GM13977 (cell line): ENCODE measurements at regions not wholly inside any gene's neighbourhood (a gene's known extent, or its start where the extent isn't known, plus 50 kb on each side); places are given as distances from the start of the nearest gene placed in this dataset.

Source experiments
- DNase-seq: peaks from one replicate; pipeline ENCODE4 v3.0.0; 2012; ENCODE audit warnings: low spot score
- CTCF ChIP-seq: IDR thresholded peaks from 2 replicates; pipeline ENCODE4 v1.5.1; 2012; ENCODE audit warnings: mild to moderate bottlenecking, control low read depth; ENCODE audit not compliant: insufficient read depth; ENCODE audit errors: extremely low read depth, missing control alignments
- in situ Hi-C: fragments of 300-500 bp; cut with MboI; formaldehyde crosslinking; loops from one replicate; pipeline ENCODE4 v1.12.0; 2022; ENCODE audit warnings: low sequenced_read_pairs, low pct_unique_long_range_greater_than_20kb, mixed read lengths, inconsistent platforms; ENCODE audit not compliant: unreplicated experiment

GRCh38 chr14:66094001-66094727 is 392.0 kb upstream of the CCDC196 start:
- no peak for TF ChIP-seq CTCF
- DNase-seq, result no peak
- in situ Hi-C loops, result no loop called here

GRCh38 chr14:66099451-66099850 is 386.7 kb upstream of the CCDC196 start:
- in situ Hi-C loops, result no loop called here
- TF ChIP-seq CTCF, result no peak
- no peak for DNase-seq

- in situ Hi-C loops, result no loop called here
- TF ChIP-seq CTCF, result no peak
- peak; percentile 38 for DNase-seq
Observed at GRCh38 chr14:66099931-66100330, 386.2 kb upstream of the CCDC196 start.

GRCh38 chr14:66101662-66102061 is 384.5 kb upstream of the CCDC196 start:
- no peak for TF ChIP-seq CTCF
- DNase-seq, result no peak
- in situ Hi-C loops, result no loop called here

GRCh38 chr14:66104486-66104885 is 381.7 kb upstream of the CCDC196 start:
- in situ Hi-C loops, result no loop called here
- DNase-seq, result no peak
- no peak for TF ChIP-seq CTCF

- in situ Hi-C loops, result no loop called here
- no peak for TF ChIP-seq CTCF
- no peak for DNase-seq
Observed at GRCh38 chr14:66105815-66106214, 380.4 kb upstream of the CCDC196 start.
